ENCODE measurements at regions not wholly inside any gene's neighbourhood (a gene's known extent, or its start where the extent isn't known, plus 50 kb on each side); places are given as distances from the start of the nearest gene placed in this dataset.
"Not testable (repeated sequence)": the region's sequence is repeated elsewhere in the genome, so short reads cannot be mapped to it uniquely, and the experiment has no call there.

- Histone ChIP-seq H3K4me3 (replicated peaks in 1 of 3; ENCODE audit: low read depth in 2 of 3, low read length in 3 of 3) (no peak overlapping the region), H3K79me2 (ENCODE audit: insufficient read depth, low read length) (no peaks in the 10 kb centered on the region), H3K27me3 (ENCODE audit: control insufficient read depth in 2 of 2, insufficient read depth in 2 of 2, low read length in 2 of 2) (no peaks in the 10 kb centered on the region), H2AFZ (ENCODE audit: insufficient read depth, low read depth, low read length, poor library complexity, severe bottlenecking) (no peak overlapping the region), H3K36me3 (replicated peaks in 1 of 2; ENCODE audit: control insufficient read depth in 1 of 2, insufficient read depth in 2 of 2, low read length in 2 of 2) (no peaks in the 10 kb centered on the region), H3K9me3 (replicated peaks in 1 of 2; ENCODE audit: control insufficient read depth in 1 of 2, insufficient read depth in 1 of 2, low read length in 2 of 2) (no peaks in the 10 kb centered on the region), H3K4me1 (ENCODE audit: control insufficient read depth in 1 of 2, insufficient read depth in 2 of 2, low read length in 2 of 2) (no peaks in the 10 kb centered on the region), H3K27ac (ENCODE audit: low read depth in 1 of 2, low read length in 2 of 2) (no peak overlapping the region), H3K4me2 (replicated peaks; ENCODE audit: extremely low read depth, low read length, poor library complexity, severe bottlenecking) (no peak overlapping the region), H3K9ac (ENCODE audit: insufficient read depth, low read length, poor library complexity, severe bottlenecking) (no peak overlapping the region), H4K20me1 (ENCODE audit: insufficient read depth, low read length) (no peaks in the 10 kb centered on the region)
- no peak overlapping the region for H3K27ac Mint-ChIP-seq
- DNase-seq, result no peak
- no peaks in the 10 kb centered on the region for H3K36me3 Mint-ChIP-seq
- H3K9me3 Mint-ChIP-seq, result peaks cover 0 to 3% (median 0%) of the 10 kb centered on the region in 7 donors
- H3K27me3 Mint-ChIP-seq (ENCODE audit: low read depth in 3 of 3), result peaks cover 2 to 5% (median 4%) of the 10 kb centered on the region in 3 donors
- no CpG with 5 or more reads among the region's 4 CpGs for WGBS (ENCODE audit: insufficient coverage)
- no peak overlapping the region for H3K4me3 Mint-ChIP-seq
- no peaks in the 10 kb centered on the region for H3K4me1 Mint-ChIP-seq
- intact Hi-C loops (cut with micrococcal nuclease), result no loop called here
- no peak for TF ChIP-seq CTCF (IDR thresholded peaks at IDR 0.05)
Measured at GRCh38 chr11:116030697-116031331, 526.6 kb upstream of the CADM1 start.

GRCh38 chr11:116028506-116028905 is 524.3 kb upstream of the CADM1 start:
- H3K27me3 ChIP-seq (ENCODE audit: control insufficient read depth in 2 of 2, insufficient read depth in 2 of 2, low read length in 2 of 2); intact Hi-C loops (cut with micrococcal nuclease); H3K79me2 ChIP-seq (ENCODE audit: insufficient read depth, low read length); H3K4me2 ChIP-seq (replicated peaks; ENCODE audit: extremely low read depth, low read length, poor library complexity, severe bottlenecking); H3K4me3 Mint-ChIP-seq; H4K20me1 ChIP-seq (ENCODE audit: insufficient read depth, low read length); H3K9me3 ChIP-seq (replicated peaks in 1 of 2; ENCODE audit: control insufficient read depth in 1 of 2, insufficient read depth in 1 of 2, low read length in 2 of 2); H3K27ac Mint-ChIP-seq; H2AFZ ChIP-seq (ENCODE audit: insufficient read depth, low read depth, low read length, poor library complexity, severe bottlenecking); H3K4me1 Mint-ChIP-seq; H3K36me3 Mint-ChIP-seq; H3K27me3 Mint-ChIP-seq (ENCODE audit: low read depth in 3 of 3); H3K36me3 ChIP-seq (replicated peaks in 1 of 2; ENCODE audit: control insufficient read depth in 1 of 2, insufficient read depth in 2 of 2, low read length in 2 of 2); DNase-seq; H3K27ac ChIP-seq (ENCODE audit: low read depth in 1 of 2, low read length in 2 of 2); H3K4me1 ChIP-seq (ENCODE audit: control insufficient read depth in 1 of 2, insufficient read depth in 2 of 2, low read length in 2 of 2); H3K4me3 ChIP-seq (replicated peaks in 1 of 3; ENCODE audit: low read depth in 2 of 3, low read length in 3 of 3); H3K9ac ChIP-seq (ENCODE audit: insufficient read depth, low read length, poor library complexity, severe bottlenecking): not testable (repeated sequence)
- peaks cover 0 to 12% (median 9%) of the 10 kb centered on the region in 7 donors for H3K9me3 Mint-ChIP-seq
- WGBS (ENCODE audit: insufficient coverage), result no CpG with 5 or more reads among the region's 1 CpG

All from CD14-positive monocyte (primary cell).